GM23248 (cell line): ENCODE measurements at regions not wholly inside any gene's neighbourhood (a gene's known extent, or its start where the extent isn't known, plus 50 kb on each side); places are given as distances from the start of the nearest gene placed in this dataset.

Source experiments
- DNase-seq: peaks from one replicate; pipeline ENCODE4 v3.0.0-alpha.2; 2015
- H2AFZ ChIP-seq: fragments of 200-600 bp; sonication (generic); 2 replicates; pipeline ENCODE4 v1.6.1; 2016; ENCODE audit warnings: antibody characterized with exemption
- H3F3A ChIP-seq: fragments of 200-600 bp; sonication (generic); 2 replicates; pipeline ENCODE4 v1.6.1; 2016; ENCODE audit warnings: mild to moderate bottlenecking, antibody characterized with exemption, mixed run types; ENCODE audit not compliant: insufficient read depth
- H3K27ac ChIP-seq: fragments of 200-600 bp; sonication (generic); 2 replicates; pipeline ENCODE4 v1.5.1; 2016; ENCODE audit warnings: mild to moderate bottlenecking
- H3K27me3 ChIP-seq: fragments of 200-600 bp; sonication (generic); replicated peaks from 2 replicates; pipeline ENCODE4 v1.6.1; 2016; ENCODE audit warnings: mild to moderate bottlenecking; ENCODE audit not compliant: insufficient read depth
- H3K36me3 ChIP-seq: fragments of 200-600 bp; sonication (generic); 2 replicates; pipeline ENCODE4 v1.6.1; 2016; ENCODE audit warnings: low read depth, mild to moderate bottlenecking
- H3K4me1 ChIP-seq: fragments of 200-600 bp; sonication (generic); 2 replicates; pipeline ENCODE4 v1.6.1; 2016; ENCODE audit warnings: mild to moderate bottlenecking; ENCODE audit not compliant: insufficient read depth
- H3K4me2 ChIP-seq: fragments of 200-600 bp; sonication (generic); one replicate; pipeline ENCODE4 v1.6.1; 2016; ENCODE audit warnings: mild to moderate bottlenecking; ENCODE audit not compliant: unreplicated experiment
- H3K4me3 ChIP-seq: fragments of 200-600 bp; sonication (generic); 2 replicates; pipeline ENCODE4 v1.5.1; 2016; ENCODE audit warnings: mild to moderate bottlenecking
- H3K79me2 ChIP-seq: fragments of 200-600 bp; sonication (generic); 2 replicates; pipeline ENCODE4 v1.6.1; 2016; ENCODE audit warnings: mild to moderate bottlenecking; ENCODE audit not compliant: insufficient read depth
- H3K9ac ChIP-seq: fragments of 200-600 bp; sonication (generic); 2 replicates; pipeline ENCODE4 v1.6.1; 2016; ENCODE audit warnings: mild to moderate bottlenecking
- H3K9me2 ChIP-seq: fragments of 200-600 bp; sonication (generic); 2 replicates; pipeline ENCODE4 v1.6.1; 2016; ENCODE audit warnings: mixed run types, mild to moderate bottlenecking, moderate library complexity; ENCODE audit not compliant: insufficient read depth
- H3K9me3 ChIP-seq: fragments of 200-600 bp; sonication (generic); one replicate; pipeline ENCODE4 v1.6.1; 2017; ENCODE audit warnings: low read depth
- H4K20me1 ChIP-seq: fragments of 200-600 bp; sonication (generic); 2 replicates; pipeline ENCODE4 v1.6.0; 2016; ENCODE audit not compliant: insufficient read depth
- EZH2 ChIP-seq: fragments of 200-600 bp; sonication (generic); IDR thresholded peaks from 2 replicates; pipeline ENCODE4 v1.6.1; 2018; ENCODE audit warnings: antibody characterized with exemption, mild to moderate bottlenecking; ENCODE audit not compliant: insufficient read depth, poor library complexity, severe bottlenecking
- EZH2phosphoT487 ChIP-seq: fragments of 200-600 bp; sonication (generic); IDR thresholded peaks from 2 replicates; pipeline ENCODE4 v1.6.1; 2018; ENCODE audit warnings: antibody characterized with exemption, moderate library complexity, mild to moderate bottlenecking, low read depth; ENCODE audit not compliant: insufficient read depth
- WGBS, 2 experiments: methylation state at CpG; one replicate each; pipeline ENCODE4 v1.1.6; 2015 to 2017; ENCODE audit warnings: low lambda C conversion rate in 2 of 2, low coverage in 1 of 2; ENCODE audit errors: missing lambda C conversion rate in 2 of 2; 5-methylcytosine and 5-hydroxymethylcytosine counted together
- in situ Hi-C: fragments of 300-500 bp; cut with MboI; formaldehyde crosslinking; loops from 2 replicates; pipeline ENCODE4 v1.15.0; 2020

- Histone ChIP-seq H3K27me3 (0 out of 2 replicates have a peak, but pooled peaks cover 6% of the 10 kb centered on the region), H2AFZ (no peak overlapping the region), H3K4me3 (no peak overlapping the region), H3K27ac (no peak overlapping the region), H3K36me3 (no peaks in the 10 kb centered on the region), H3K9me2 (no peaks in the 10 kb centered on the region), H3F3A (no peaks in the 10 kb centered on the region), H3K9ac (no peak overlapping the region), H3K4me2 (no peak overlapping the region), H3K9me3 (no peaks in the 10 kb centered on the region), H3K4me1 (no peaks in the 10 kb centered on the region), H3K79me2 (no peaks in the 10 kb centered on the region), H4K20me1 (no peaks in the 10 kb centered on the region)
- no peak for DNase-seq
- 24% methylated on average over 16 of the region's 16 CpGs for WGBS, 2 experiments
- in situ Hi-C loops: no loop called here
- no peak for TF ChIP-seq EZH2phosphoT487
- TF ChIP-seq EZH2: no peak
These were observed 599.2 kb downstream of the SOX6 start for GRCh38 chr11:15757048-15757698.

GRCh38 chr11:15758857-15759465 is 597.4 kb downstream of the SOX6 start:
- TF ChIP-seq EZH2 (no peak), EZH2phosphoT487 (no peak)
- H3K27me3 ChIP-seq: 0 out of 2 replicates have a peak, but pooled peaks cover 6% of the 10 kb centered on the region
- no peak overlapping the region for H3K4me3 ChIP-seq
- WGBS, 2 experiments: 29 to 32% methylated on average over 10 of the region's 10 CpGs
- H3K27ac ChIP-seq: no peak overlapping the region
- H3K36me3 ChIP-seq: no peaks in the 10 kb centered on the region
- H3F3A ChIP-seq: no peaks in the 10 kb centered on the region
- no peaks in the 10 kb centered on the region for H3K9me2 ChIP-seq
- H3K4me2 ChIP-seq: no peak overlapping the region
- H3K9me3 ChIP-seq: no peaks in the 10 kb centered on the region
- no peaks in the 10 kb centered on the region for H4K20me1 ChIP-seq
- no peaks in the 10 kb centered on the region for H3K4me1 ChIP-seq
- in situ Hi-C loops: no loop called here
- no peak for DNase-seq
- H2AFZ ChIP-seq: no peak overlapping the region
- H3K9ac ChIP-seq: no peak overlapping the region
- H3K79me2 ChIP-seq: no peaks in the 10 kb centered on the region

DNA sequence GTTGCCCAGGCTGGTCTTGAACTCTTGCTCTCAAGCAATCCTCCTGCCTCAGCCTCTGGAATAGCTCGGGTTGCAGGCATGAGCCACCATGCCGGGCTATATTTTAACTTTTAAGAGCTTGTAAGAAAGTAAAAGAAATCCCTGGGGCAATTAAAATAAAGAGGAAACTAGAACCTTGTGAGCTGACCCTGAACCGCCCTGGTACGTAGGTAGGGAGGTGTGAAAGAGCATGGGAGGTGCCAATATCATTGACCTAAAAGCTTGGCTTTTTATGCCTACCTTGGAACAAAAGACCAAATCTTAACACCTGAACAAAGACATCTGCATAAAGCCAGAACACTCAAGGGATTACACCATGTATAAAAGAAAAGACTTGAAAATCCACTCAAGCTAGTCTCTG is 595.1 kb downstream of the SOX6 start:
- H3K4me2 ChIP-seq: no peak overlapping the region
- no peak overlapping the region for H3K4me3 ChIP-seq
- H3F3A ChIP-seq: no peaks in the 10 kb centered on the region
- H3K9me3 ChIP-seq: no peaks in the 10 kb centered on the region
- H2AFZ ChIP-seq: no peak overlapping the region
- DNase-seq: no peak
- H3K79me2 ChIP-seq: no peaks in the 10 kb centered on the region
- H4K20me1 ChIP-seq: no peaks in the 10 kb centered on the region
- TF ChIP-seq EZH2: no peak
- TF ChIP-seq EZH2phosphoT487: no peak
- 0 out of 2 replicates have a peak, but pooled peaks cover 6% of the 10 kb centered on the region for H3K27me3 ChIP-seq
- H3K4me1 ChIP-seq: no peaks in the 10 kb centered on the region
- H3K9ac ChIP-seq: no peak overlapping the region
- H3K9me2 ChIP-seq: no peaks in the 10 kb centered on the region
- 14 to 25% methylated on average over 4 of the region's 4 CpGs for WGBS, 2 experiments
- no peak overlapping the region for H3K27ac ChIP-seq
- H3K36me3 ChIP-seq: no peaks in the 10 kb centered on the region
- in situ Hi-C loops: no loop called here

GRCh38 chr11:15764326-15764725 is 592.0 kb downstream of the SOX6 start:
- in situ Hi-C loops: no loop called here
- 0 out of 2 replicates have a peak, but pooled peaks cover 6% of the 10 kb centered on the region for H3K27me3 ChIP-seq
- TF ChIP-seq EZH2phosphoT487 (no peak), EZH2 (no peak)
- no peak overlapping the region for H3K4me2 ChIP-seq
- H3F3A ChIP-seq: no peaks in the 10 kb centered on the region
- H3K27ac ChIP-seq: no peak overlapping the region
- 4 to 11% methylated on average over 1 of the region's 1 CpG for WGBS, 2 experiments
- no peak for DNase-seq
- no peak overlapping the region for H2AFZ ChIP-seq
- no peaks in the 10 kb centered on the region for H3K36me3 ChIP-seq
- H3K9ac ChIP-seq: no peak overlapping the region
- no peaks in the 10 kb centered on the region for H3K9me2 ChIP-seq
- no peaks in the 10 kb centered on the region for H3K4me1 ChIP-seq
- no peaks in the 10 kb centered on the region for H3K79me2 ChIP-seq
- H3K4me3 ChIP-seq: no peak overlapping the region
- H3K9me3 ChIP-seq: no peaks in the 10 kb centered on the region
- H4K20me1 ChIP-seq: no peaks in the 10 kb centered on the region
